AG04450 (cell line): ENCODE measurements at regions not wholly inside any gene's neighbourhood (a gene's known extent, or its start where the extent isn't known, plus 50 kb on each side); places are given as distances from the start of the nearest gene placed in this dataset.

Experiments used
- CTCF ChIA-PET: fragments of 300-600, 350-600 bp; formaldehyde crosslinking; extraction: SDS; loops from one replicate; lab custom pipeline; 2022; ENCODE audit warnings: antibody characterized with exemption, inconsistent platforms; lab: Charles Lee
- POLR2A ChIA-PET: fragments of 350-600 bp; formaldehyde crosslinking; extraction: SDS; loops from one replicate; lab custom pipeline; 2021; ENCODE audit warnings: antibody characterized with exemption, inconsistent platforms; lab: Yijun Ruan, JAX
- DNase-seq: peaks from one replicate; pipeline ENCODE4 v3.0.0-alpha.2; 2011; ENCODE audit warnings: low read depth, low spot score
- H3K27ac ChIP-seq: one replicate; pipeline ENCODE4 v1.5.1; 2012; ENCODE audit warnings: low read depth, low read length, control low read depth
- H3K27me3 ChIP-seq: one replicate; pipeline ENCODE4 v1.6.0; 2012; ENCODE audit warnings: low read length; ENCODE audit not compliant: control insufficient read depth, insufficient read depth
- H3K4me3 ChIP-seq: 2 replicates; pipeline ENCODE4 v1.5.1; 2011; ENCODE audit warnings: mild to moderate bottlenecking, low read depth, low read length, control low read depth
- H3K9me3 ChIP-seq: 2 replicates; pipeline ENCODE4 v1.5.1; 2012; ENCODE audit warnings: low read length; ENCODE audit not compliant: control insufficient read depth, insufficient read depth
- TF ChIP-seq, protein P1 (sequence below): IDR thresholded peaks from 2 replicates; pipeline ENCODE4 v1.5.1; 2011; ENCODE audit warnings: low read depth, low read length, control low read depth, inconsistent platforms

- POLR2A ChIA-PET, result no interaction called here
- no peaks in the 10 kb centered on the region for H3K9me3 ChIP-seq
- TF ChIP-seq, protein P1, sequence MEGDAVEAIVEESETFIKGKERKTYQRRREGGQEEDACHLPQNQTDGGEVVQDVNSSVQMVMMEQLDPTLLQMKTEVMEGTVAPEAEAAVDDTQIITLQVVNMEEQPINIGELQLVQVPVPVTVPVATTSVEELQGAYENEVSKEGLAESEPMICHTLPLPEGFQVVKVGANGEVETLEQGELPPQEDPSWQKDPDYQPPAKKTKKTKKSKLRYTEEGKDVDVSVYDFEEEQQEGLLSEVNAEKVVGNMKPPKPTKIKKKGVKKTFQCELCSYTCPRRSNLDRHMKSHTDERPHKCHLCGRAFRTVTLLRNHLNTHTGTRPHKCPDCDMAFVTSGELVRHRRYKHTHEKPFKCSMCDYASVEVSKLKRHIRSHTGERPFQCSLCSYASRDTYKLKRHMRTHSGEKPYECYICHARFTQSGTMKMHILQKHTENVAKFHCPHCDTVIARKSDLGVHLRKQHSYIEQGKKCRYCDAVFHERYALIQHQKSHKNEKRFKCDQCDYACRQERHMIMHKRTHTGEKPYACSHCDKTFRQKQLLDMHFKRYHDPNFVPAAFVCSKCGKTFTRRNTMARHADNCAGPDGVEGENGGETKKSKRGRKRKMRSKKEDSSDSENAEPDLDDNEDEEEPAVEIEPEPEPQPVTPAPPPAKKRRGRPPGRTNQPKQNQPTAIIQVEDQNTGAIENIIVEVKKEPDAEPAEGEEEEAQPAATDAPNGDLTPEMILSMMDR, result no peak
- no peak overlapping the region for H3K4me3 ChIP-seq
- no peak overlapping the region for H3K27ac ChIP-seq
- no peak for DNase-seq
- H3K27me3 ChIP-seq, result no peaks in the 10 kb centered on the region
- CTCF ChIA-PET, result no interaction called here
These were observed 371.9 kb downstream of the STK39 start for GRCh38 chr2:167875529-167875928.

GRCh38 chr2:167874812-167875211, 372.6 kb downstream of the STK39 start:
- H3K9me3 ChIP-seq, result no peaks in the 10 kb centered on the region
- ChIA-PET POLR2A (no interaction called here), CTCF (interaction anchor here (1.4 kb wide), 1 partner anchor 244 kb away, joined by 8 read pairs; no protein-coding TSS in a partner anchor)
- TF ChIP-seq, protein P1, result no peak
- no peak overlapping the region for H3K27ac ChIP-seq
- H3K4me3 ChIP-seq, result no peak overlapping the region
- H3K27me3 ChIP-seq, result no peaks in the 10 kb centered on the region
- DNase-seq, result no peak

GRCh38 chr2:167871286-167871685, 376.1 kb downstream of the STK39 start:
- ChIA-PET POLR2A (no interaction called here), CTCF (interaction anchor here (1.2 kb wide), 1 partner anchor 248 kb away, joined by 3 read pairs; no protein-coding TSS in a partner anchor)
- H3K9me3 ChIP-seq, result no peaks in the 10 kb centered on the region
- TF ChIP-seq, protein P1, result no peak
- H3K27me3 ChIP-seq, result no peaks in the 10 kb centered on the region
- no peak for DNase-seq
- no peak overlapping the region for H3K27ac ChIP-seq
- no peak overlapping the region for H3K4me3 ChIP-seq

- no peak overlapping the region for H3K4me3 ChIP-seq
- H3K27me3 ChIP-seq, result no peaks in the 10 kb centered on the region
- H3K27ac ChIP-seq, result no peak overlapping the region
- TF ChIP-seq, protein P1, result no peak
- ChIA-PET POLR2A (no interaction called here), CTCF (interaction anchor here (0.5 kb wide), 1 partner anchor 606 kb away, joined by 3 read pairs; no protein-coding TSS in a partner anchor)
- H3K9me3 ChIP-seq, result no peaks in the 10 kb centered on the region
- no peak for DNase-seq
These were observed 378.2 kb downstream of the STK39 start for GRCh38 chr2:167869200-167869599.

- Histone ChIP-seq H3K4me3 (no peak overlapping the region), H3K9me3 (no peaks in the 10 kb centered on the region), H3K27ac (no peak overlapping the region), H3K27me3 (no peaks in the 10 kb centered on the region)
- TF ChIP-seq, protein P1, result no peak
- DNase-seq, result no peak
- ChIA-PET CTCF (interaction anchor here (0.7 kb wide), 1 partner anchor 255 kb away, joined by 5 read pairs; no protein-coding TSS in a partner anchor), POLR2A (no interaction called here)
These were observed 384.0 kb downstream of the STK39 start for GRCh38 chr2:167863377-167863776.
